H7 (cell line): ENCODE measurements at regions not wholly inside any gene's neighbourhood (a gene's known extent, or its start where the extent isn't known, plus 50 kb on each side); places are given as distances from the start of the nearest gene placed in this dataset.
"Not testable (repeated sequence)": the region's sequence is repeated elsewhere in the genome, so short reads cannot be mapped to it uniquely, and the experiment has no call there.

Experiments
- DNase-seq: peaks from one replicate; pipeline ENCODE4 v3.0.0; 2012
- H3K27me3 ChIP-seq: 2 replicates; pipeline ENCODE4 v1.6.0; 2011; ENCODE audit warnings: mild to moderate bottlenecking, low read length; ENCODE audit not compliant: control insufficient read depth, insufficient read depth
- H3K36me3 ChIP-seq: replicated peaks from 2 replicates; pipeline ENCODE4 v1.5.1; 2011; ENCODE audit warnings: low read length; ENCODE audit not compliant: control insufficient read depth, insufficient read depth
- H3K4me3 ChIP-seq: 2 replicates; pipeline ENCODE4 v1.5.1; 2011; ENCODE audit warnings: low read depth, mild to moderate bottlenecking, control low read depth, low read length, moderate library complexity; ENCODE audit not compliant: insufficient read depth

DNA sequence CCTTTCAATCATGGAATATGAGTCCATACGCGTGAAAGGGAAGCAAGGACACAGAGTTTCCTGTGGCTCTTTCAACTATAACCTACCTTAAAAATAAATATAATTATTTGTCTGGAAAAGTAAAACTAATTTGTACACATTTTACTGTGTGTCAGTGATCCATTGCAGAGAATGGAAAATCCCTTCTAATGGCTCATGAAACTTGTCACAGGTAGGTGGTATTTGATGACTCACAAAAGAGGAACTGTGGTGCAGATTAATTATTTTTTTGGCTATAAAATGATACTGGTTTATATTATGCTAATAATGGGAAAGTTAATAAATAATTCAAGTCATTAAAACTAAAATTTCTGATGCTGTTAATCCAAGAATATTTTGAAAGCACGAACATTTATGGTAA lies 792.2 kb downstream of the METTL15 start:
- H3K27me3 ChIP-seq = no peaks in the 10 kb centered on the region
- DNase-seq = no peak
- no peaks in the 10 kb centered on the region for H3K36me3 ChIP-seq
- no peak overlapping the region for H3K4me3 ChIP-seq

DNA sequence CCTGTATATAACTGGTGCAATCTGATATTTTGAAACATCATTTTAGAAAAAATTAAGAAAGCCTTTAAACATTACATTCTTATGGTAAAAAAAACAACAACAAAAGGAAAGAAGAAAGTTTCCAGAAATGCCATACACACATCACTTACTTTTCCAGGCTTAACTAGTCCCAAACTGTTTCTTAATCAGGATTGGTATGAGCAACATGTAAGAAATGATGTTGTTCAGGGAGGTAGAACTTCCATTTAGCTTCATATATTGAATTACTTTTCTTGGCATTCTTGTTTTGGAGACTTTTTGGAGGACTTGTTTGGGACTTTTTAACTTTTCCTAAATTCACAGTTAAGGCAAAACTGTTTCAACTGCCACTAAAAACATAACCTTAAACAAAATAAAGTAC lies 791.5 kb downstream of the METTL15 start:
- no peak overlapping the region for H3K4me3 ChIP-seq
- no peak for DNase-seq
- H3K36me3 ChIP-seq = no peaks in the 10 kb centered on the region
- H3K27me3 ChIP-seq = no peaks in the 10 kb centered on the region

GRCh38 chr11:28890601-28891040 lies 782.4 kb downstream of the METTL15 start:
- not testable (repeated sequence) for H3K4me3 ChIP-seq, DNase-seq, H3K27me3 ChIP-seq, H3K36me3 ChIP-seq

DNA sequence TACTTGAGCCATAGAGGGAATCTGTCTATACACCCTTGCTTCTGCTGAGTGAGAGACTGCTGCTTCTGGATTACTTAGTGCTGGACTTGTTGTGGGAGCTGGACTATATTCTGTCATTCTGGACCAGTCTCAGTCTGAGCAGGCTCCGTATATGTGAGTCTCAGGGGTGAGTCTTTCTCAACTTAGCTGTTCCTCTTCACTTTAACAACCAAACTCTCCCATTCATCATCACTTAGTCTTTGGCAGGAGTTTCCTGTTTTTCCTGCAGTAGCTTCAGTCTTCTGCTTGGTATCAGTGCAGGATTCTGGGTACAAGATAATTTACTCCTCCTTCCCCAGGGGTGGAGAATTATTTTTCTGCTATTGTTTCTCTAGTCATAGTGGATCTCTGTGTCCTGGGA lies 779.5 kb downstream of the METTL15 start:
- no peaks in the 10 kb centered on the region for H3K36me3 ChIP-seq
- no peaks in the 10 kb centered on the region for H3K27me3 ChIP-seq
- DNase-seq = no peak
- no peak overlapping the region for H3K4me3 ChIP-seq

- Histone ChIP-seq H3K4me3 (no peak overlapping the region), H3K27me3 (no peaks in the 10 kb centered on the region), H3K36me3 (no peaks in the 10 kb centered on the region)
- no peak for DNase-seq
These were observed 771.7 kb downstream of the METTL15 start for GRCh38 chr11:28879869-28880268.

DNA sequence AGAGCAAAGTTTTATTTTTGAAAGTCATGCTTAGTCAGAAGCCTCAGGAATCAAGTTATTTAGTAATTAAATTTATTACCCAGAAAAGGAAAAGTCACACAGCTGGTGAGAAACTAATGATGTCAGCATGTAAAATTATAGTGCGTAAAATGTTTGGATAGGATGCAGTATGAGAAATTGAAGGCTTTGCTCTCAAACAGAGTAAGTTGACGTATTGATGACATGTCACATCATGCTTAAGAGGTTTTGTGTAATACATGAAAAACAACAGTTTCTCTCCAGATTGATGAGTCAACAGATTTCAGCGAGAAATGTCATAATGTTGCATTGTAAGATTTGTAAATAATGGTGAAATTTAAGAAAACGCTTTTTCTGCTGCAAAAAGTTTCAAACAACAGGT lies 769.8 kb downstream of the METTL15 start:
- no peak overlapping the region for H3K4me3 ChIP-seq
- H3K27me3 ChIP-seq = no peaks in the 10 kb centered on the region
- no peak for DNase-seq
- H3K36me3 ChIP-seq = no peaks in the 10 kb centered on the region

- Histone ChIP-seq H3K36me3 (no peaks in the 10 kb centered on the region), H3K27me3 (no peaks in the 10 kb centered on the region), H3K4me3 (no peak overlapping the region)
- DNase-seq = no peak
These were observed 769.2 kb downstream of the METTL15 start for GRCh38 chr11:28877340-28877739.

DNA sequence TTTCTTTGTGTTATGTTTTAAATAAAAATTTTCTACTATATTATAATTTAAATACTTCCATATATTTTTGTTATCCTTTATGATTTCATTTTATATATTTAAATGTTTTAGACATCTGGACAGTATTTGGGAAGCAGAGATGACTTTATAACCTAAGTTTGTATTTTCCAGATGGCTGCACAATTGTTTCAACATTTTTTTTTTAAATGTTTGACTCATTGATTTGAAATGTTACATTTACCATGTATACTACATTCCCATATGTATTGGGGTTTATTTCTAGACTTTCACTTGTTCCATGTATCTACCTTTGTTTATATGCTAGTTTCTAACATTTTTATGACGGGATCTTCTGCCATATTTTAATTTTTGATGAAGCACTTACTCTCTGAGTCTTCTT lies 766.5 kb downstream of the METTL15 start:
- DNase-seq = no peak
- H3K4me3 ChIP-seq = no peak overlapping the region
- H3K36me3 ChIP-seq = no peaks in the 10 kb centered on the region

DNA sequence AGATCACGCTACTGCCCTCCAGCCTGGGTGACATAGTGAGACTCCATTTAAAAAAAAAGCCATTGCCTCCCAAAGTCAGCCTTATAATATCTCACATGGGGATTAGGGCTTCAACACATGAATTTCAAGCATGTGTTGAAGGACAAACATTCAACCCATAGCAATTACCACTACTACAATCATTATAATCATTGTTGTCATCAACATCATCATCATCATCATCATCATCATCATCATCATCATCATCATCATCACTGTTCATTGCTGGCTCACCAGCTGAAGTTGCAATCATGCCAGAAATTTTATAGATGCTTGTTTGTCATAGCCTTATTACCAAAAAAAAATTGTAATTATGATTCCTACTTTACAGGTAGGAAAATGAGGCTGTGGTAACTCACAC lies 762.9 kb downstream of the METTL15 start:
- no peak for DNase-seq
- Histone ChIP-seq H3K27me3 (no peaks in the 10 kb centered on the region), H3K36me3 (no peaks in the 10 kb centered on the region), H3K4me3 (no peak overlapping the region)

More for the DNA sequence above, 766.5 kb downstream of the METTL15 start:
- no peaks in the 10 kb centered on the region for H3K27me3 ChIP-seq

- DNase-seq = no peak
- no peaks in the 10 kb centered on the region for H3K27me3 ChIP-seq
- H3K4me3 ChIP-seq = no peak overlapping the region
- no peaks in the 10 kb centered on the region for H3K36me3 ChIP-seq
These were observed 755.2 kb downstream of the METTL15 start for GRCh38 chr11:28863422-28863821.

DNA sequence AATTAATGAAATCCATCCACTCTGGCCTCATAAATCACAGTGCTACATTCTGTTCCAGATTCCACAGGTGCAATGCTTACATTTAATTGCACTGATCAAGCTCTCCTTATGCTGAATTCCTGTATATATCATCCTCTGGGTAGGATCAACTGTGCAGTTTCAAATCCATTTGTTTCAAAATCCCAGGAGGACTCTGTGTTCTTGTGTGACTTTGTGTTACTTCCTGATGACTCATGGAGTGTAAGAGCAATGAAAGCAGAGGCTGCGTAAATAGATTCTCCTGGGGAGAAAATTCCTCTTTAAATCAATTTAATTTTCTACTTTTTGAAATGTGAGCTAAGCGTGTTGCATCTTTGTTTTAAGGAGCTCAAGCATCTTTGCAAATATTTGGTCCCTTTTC lies 752.7 kb downstream of the METTL15 start:
- H3K4me3 ChIP-seq = no peak overlapping the region
- no peaks in the 10 kb centered on the region for H3K36me3 ChIP-seq
- H3K27me3 ChIP-seq = no peaks in the 10 kb centered on the region
- DNase-seq = no peak

DNA sequence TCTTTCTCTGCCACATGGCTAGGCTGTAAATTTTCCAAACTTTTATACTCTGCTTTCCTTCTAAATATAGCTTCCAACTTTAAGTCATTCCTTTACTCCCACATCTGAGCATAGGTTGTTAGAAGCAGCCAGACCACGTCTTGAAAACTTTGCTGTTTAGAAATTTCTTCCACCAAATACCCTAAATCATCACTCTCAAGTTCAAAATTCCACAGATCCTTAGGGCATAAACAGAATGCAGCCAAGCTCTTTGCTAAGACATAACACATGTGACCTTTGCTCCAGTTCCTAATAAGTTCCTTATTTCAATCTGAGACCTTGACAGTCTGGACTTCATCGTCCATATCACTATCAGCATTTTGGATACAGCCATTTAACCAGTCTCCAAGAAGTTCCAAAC lies 749.9 kb downstream of the METTL15 start:
- no peaks in the 10 kb centered on the region for H3K36me3 ChIP-seq
- H3K27me3 ChIP-seq = no peaks in the 10 kb centered on the region
- H3K4me3 ChIP-seq = no peak overlapping the region
- DNase-seq = no peak

DNA sequence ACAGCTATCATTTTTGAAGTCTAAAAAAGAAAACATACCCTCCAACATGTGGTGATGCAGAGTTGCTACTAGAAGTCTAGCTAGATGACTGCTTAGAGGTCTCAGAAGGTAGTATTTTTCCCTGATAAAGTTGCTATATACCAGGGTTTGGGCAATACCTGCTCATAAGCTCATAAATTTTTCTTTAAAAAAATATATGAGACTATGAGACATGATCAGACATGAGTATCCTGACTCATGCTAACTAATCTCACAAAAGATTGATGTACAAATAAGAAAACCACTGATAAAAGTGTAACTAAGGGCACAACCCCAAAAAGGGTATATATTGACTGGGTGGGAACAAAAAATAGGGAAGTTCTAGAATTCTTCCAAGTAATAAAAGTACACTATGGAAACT lies 740.9 kb downstream of the METTL15 start:
- DNase-seq = no peak
- Histone ChIP-seq H3K4me3 (no peak overlapping the region), H3K27me3 (no peaks in the 10 kb centered on the region), H3K36me3 (no peaks in the 10 kb centered on the region)

DNA sequence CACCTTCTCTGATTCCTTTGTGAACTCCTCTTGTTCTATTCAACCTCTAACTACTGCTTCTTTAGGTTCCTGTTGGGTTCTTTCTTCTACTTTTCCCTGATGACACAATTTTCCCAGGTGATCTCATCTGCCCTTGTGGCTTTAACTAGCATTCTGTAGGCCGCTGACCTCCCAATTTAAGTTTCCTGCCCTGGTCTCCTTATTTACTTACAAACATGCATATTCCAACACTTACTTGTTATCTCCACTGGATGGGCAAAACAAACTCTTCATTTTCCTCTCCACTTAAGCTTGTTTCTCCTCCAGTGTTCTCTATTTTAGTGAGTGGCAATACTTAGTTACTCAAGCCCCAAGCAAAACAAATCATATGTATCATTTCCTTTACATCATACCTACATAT lies 734.5 kb downstream of the METTL15 start:
- no peak overlapping the region for H3K4me3 ChIP-seq
- no peaks in the 10 kb centered on the region for H3K27me3 ChIP-seq

DNA sequence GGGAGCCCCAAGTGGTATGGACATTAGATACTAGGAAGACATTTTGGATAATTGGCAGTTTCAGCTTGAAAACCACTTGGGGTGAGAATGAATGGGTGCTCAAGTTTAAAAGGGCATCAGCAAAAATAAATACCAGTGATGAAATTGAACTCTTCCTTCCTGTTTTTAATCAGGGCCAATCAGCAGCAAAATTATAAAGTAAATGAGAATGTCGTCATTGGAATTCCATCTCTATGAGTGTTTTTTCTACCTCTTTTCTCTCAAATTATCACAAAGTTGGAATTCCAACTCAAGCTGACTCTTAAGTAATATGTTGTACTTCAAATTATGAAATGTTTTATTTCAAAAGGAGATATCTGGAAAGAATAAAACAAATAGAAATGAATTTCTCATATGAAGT lies 730.6 kb downstream of the METTL15 start:
- Histone ChIP-seq H3K27me3 (no peaks in the 10 kb centered on the region), H3K4me3 (no peak overlapping the region), H3K36me3 (no peaks in the 10 kb centered on the region)
- DNase-seq = no peak

More for the DNA sequence above, 734.5 kb downstream of the METTL15 start:
- H3K36me3 ChIP-seq = no peaks in the 10 kb centered on the region
- no peak for DNase-seq

DNA sequence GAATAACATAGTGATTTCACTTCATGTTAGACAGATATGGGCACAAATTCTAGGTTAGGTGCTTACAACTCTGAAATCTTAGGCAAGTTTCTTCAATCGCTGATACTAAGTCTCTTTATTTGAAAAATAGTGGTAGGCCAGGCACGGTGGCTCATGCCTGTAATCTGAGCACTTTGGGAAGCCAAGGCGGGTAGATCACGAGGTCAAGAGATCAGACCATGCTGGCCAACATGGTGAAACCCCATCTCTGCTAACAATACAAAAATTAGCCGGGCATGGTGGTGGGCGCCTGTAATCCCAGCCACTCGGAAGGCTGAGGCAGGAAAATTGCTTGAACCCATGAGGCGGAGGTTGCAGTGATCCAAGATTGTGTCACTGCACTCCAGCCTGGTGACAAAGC lies 729.4 kb downstream of the METTL15 start:
- Histone ChIP-seq H3K4me3 (no peak overlapping the region), H3K27me3 (no peaks in the 10 kb centered on the region), H3K36me3 (no peaks in the 10 kb centered on the region)
- no peak for DNase-seq
